Fibroblast of lung (primary cell): ENCODE measurements at regions not wholly inside any gene's neighbourhood (a gene's known extent, or its start where the extent isn't known, plus 50 kb on each side); places are given as distances from the start of the nearest gene placed in this dataset.

ENCODE experiments used
- EZH2 ChIP-seq: IDR thresholded peaks from 2 replicates; pipeline ENCODE4 v1.5.1; 2012; ENCODE audit warnings: low read length, control low read depth, mild to moderate bottlenecking; ENCODE audit errors: missing control alignments
- TF ChIP-seq, protein P1 (sequence below), 2 donors: IDR thresholded peaks in 1 of 2; conservative IDR thresholded peaks in 1 of 2; 1 replicate in 1 of 2; 2 replicates in 1 of 2; pipeline ENCODE4 v1.5.1; 2011 to 2012; ENCODE audit warnings: low read length in 2 of 2, control low read depth in 1 of 2, inconsistent platforms in 1 of 2, low read depth in 1 of 2, mild to moderate bottlenecking in 1 of 2

DNA sequence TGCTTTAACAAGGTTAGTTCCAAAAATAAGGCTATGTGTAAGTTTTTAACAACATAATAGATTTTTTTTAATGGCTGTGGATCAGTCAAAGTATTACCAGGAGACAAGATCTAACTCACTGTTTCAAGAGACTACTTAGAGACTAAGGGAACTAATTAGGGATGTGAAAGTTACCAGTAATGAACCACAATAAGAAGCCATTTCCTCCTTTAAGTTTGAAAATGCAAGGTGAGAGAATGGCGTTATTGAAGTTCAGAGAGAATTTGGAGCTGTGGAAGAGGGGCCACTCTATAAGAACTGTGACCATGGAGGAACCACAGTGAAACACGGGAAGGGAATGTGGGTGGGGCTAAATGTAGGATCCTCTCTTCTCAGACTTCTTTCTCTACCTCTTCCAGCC is 624.2 kb downstream of the GLUD2 start:
- TF ChIP-seq, protein P1, sequence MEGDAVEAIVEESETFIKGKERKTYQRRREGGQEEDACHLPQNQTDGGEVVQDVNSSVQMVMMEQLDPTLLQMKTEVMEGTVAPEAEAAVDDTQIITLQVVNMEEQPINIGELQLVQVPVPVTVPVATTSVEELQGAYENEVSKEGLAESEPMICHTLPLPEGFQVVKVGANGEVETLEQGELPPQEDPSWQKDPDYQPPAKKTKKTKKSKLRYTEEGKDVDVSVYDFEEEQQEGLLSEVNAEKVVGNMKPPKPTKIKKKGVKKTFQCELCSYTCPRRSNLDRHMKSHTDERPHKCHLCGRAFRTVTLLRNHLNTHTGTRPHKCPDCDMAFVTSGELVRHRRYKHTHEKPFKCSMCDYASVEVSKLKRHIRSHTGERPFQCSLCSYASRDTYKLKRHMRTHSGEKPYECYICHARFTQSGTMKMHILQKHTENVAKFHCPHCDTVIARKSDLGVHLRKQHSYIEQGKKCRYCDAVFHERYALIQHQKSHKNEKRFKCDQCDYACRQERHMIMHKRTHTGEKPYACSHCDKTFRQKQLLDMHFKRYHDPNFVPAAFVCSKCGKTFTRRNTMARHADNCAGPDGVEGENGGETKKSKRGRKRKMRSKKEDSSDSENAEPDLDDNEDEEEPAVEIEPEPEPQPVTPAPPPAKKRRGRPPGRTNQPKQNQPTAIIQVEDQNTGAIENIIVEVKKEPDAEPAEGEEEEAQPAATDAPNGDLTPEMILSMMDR (conservative IDR thresholded peaks at IDR 0.05 in 1 of 2, IDR thresholded peaks at IDR 0.05 in 1 of 2; ENCODE audit: low read depth in 1 of 2, low read length in 2 of 2), result no peak
- TF ChIP-seq EZH2, result no peak
